Neural progenitor cell (in vitro differentiated cells): ENCODE measurements at regions not wholly inside any gene's neighbourhood (a gene's known extent, or its start where the extent isn't known, plus 50 kb on each side); places are given as distances from the start of the nearest gene placed in this dataset.
A peak's percentile ranks its signal among the peaks of the same experiment; 100 is the strongest.
"Not testable (repeated sequence)": the region's sequence is repeated elsewhere in the genome, so short reads cannot be mapped to it uniquely, and the experiment has no call there.

Source experiments
- DNase-seq: peaks from one replicate; pipeline ENCODE4 v3.0.0-alpha.2; 2016; ENCODE audit warnings: low spot score
- H2AFZ ChIP-seq: fragments of 200-600 bp; sonication (generic); replicated peaks from 2 replicates; pipeline ENCODE4 v1.6.1; 2016; ENCODE audit warnings: antibody characterized with exemption
- H3F3A ChIP-seq: fragments of 200-600 bp; sonication (generic); 2 replicates; pipeline ENCODE4 v1.6.1; 2016; ENCODE audit warnings: antibody characterized with exemption, low read depth
- H3K27ac ChIP-seq: fragments of 200-600 bp; sonication (generic); 2 replicates; pipeline ENCODE4 v1.5.1; 2016; ENCODE audit warnings: mild to moderate bottlenecking
- H3K27me3 ChIP-seq: fragments of 200-600 bp; sonication (generic); 2 replicates; pipeline ENCODE4 v1.6.1; 2016; ENCODE audit warnings: mild to moderate bottlenecking, moderate library complexity
- H3K36me3 ChIP-seq: fragments of 200-600 bp; sonication (generic); 2 replicates; pipeline ENCODE4 v1.5.1; 2016
- H3K4me1 ChIP-seq: fragments of 200-600 bp; sonication (generic); 2 replicates; pipeline ENCODE4 v1.6.1; 2016; ENCODE audit warnings: mixed run types
- H3K4me2 ChIP-seq: fragments of 200-600 bp; sonication (generic); 2 replicates; pipeline ENCODE4 v1.6.1; 2016
- H3K4me3 ChIP-seq: fragments of 200-600 bp; sonication (generic); 2 replicates; pipeline ENCODE4 v1.5.1; 2016
- H3K79me2 ChIP-seq: fragments of 200-600 bp; sonication (generic); 2 replicates; pipeline ENCODE4 v1.6.1; 2016; ENCODE audit warnings: low read depth
- H3K9ac ChIP-seq: fragments of 200-600 bp; sonication (generic); 2 replicates; pipeline ENCODE4 v1.6.1; 2016
- H3K9me3 ChIP-seq: fragments of 200-600 bp; sonication (generic); 2 replicates; pipeline ENCODE4 v1.5.1; 2016; ENCODE audit warnings: low read depth
- H4K20me1 ChIP-seq: fragments of 200-600 bp; sonication (generic); 2 replicates; pipeline ENCODE4 v1.6.1; 2016; ENCODE audit warnings: low read depth
- H3K27ac Mint-ChIP-seq: 3 replicates; pipeline ENCODE4 v1.8.0; 2021; ENCODE audit warnings: mixed read lengths
- H3K27me3 Mint-ChIP-seq: 2 replicates; pipeline ENCODE4 v1.8.0; 2022; ENCODE audit warnings: low read depth, mild to moderate bottlenecking, inconsistent platforms, moderate library complexity, mixed read lengths; ENCODE audit not compliant: insufficient read depth
- H3K36me3 Mint-ChIP-seq: 3 replicates; pipeline ENCODE4 v1.8.0; 2021; ENCODE audit warnings: mixed read lengths
- H3K4me1 Mint-ChIP-seq: 3 replicates; pipeline ENCODE4 v1.8.0; 2021; ENCODE audit warnings: mixed read lengths
- H3K4me3 Mint-ChIP-seq: 3 replicates; pipeline ENCODE4 v1.8.0; 2021; ENCODE audit warnings: mild to moderate bottlenecking, moderate library complexity, mixed read lengths
- H3K9me3 Mint-ChIP-seq: 3 replicates; pipeline ENCODE4 v1.8.0; 2020; ENCODE audit warnings: mixed read lengths
- CTCF ChIP-seq: fragments of 200-600 bp; sonication (generic); IDR thresholded peaks from 2 replicates; pipeline ENCODE4 v1.5.1; 2017; ENCODE audit warnings: antibody characterized with exemption, mild to moderate bottlenecking
- EZH2 ChIP-seq: fragments of 200-600 bp; sonication (generic); IDR thresholded peaks from 2 replicates; pipeline ENCODE4 v1.6.1; 2017; ENCODE audit warnings: antibody characterized with exemption, mild to moderate bottlenecking, moderate library complexity
- EZH2phosphoT487 ChIP-seq: fragments of 200-600 bp; sonication (generic); IDR thresholded peaks from 2 replicates; pipeline ENCODE4 v1.6.1; 2017; ENCODE audit warnings: antibody characterized with exemption

GRCh38 chr7:65795392-65795716 is 77.5 kb upstream of the VKORC1L1 start:
- H2AFZ ChIP-seq, H3K4me3 Mint-ChIP-seq, H3K4me1 ChIP-seq, H3K27ac ChIP-seq, H3K27me3 Mint-ChIP-seq, H3K36me3 Mint-ChIP-seq, H3K9me3 Mint-ChIP-seq, H3K36me3 ChIP-seq, H3K9ac ChIP-seq, DNase-seq, H3K27me3 ChIP-seq, H3K27ac Mint-ChIP-seq, H3K9me3 ChIP-seq, H3K4me2 ChIP-seq, H4K20me1 ChIP-seq, H3K4me3 ChIP-seq, H3F3A ChIP-seq, H3K79me2 ChIP-seq: not testable (repeated sequence)
- H3K4me1 Mint-ChIP-seq = peaks cover 15% of the 10 kb centered on the region

GRCh38 chr7:65796205-65796604 is 76.7 kb upstream of the VKORC1L1 start:
- Histone ChIP-seq H3K4me2 (no peak overlapping the region), H2AFZ (no peak overlapping the region), H3K79me2 (no peaks in the 10 kb centered on the region), H3K4me3 (no peak overlapping the region), H3K27me3 (no peaks in the 10 kb centered on the region), H3K9me3 (no peaks in the 10 kb centered on the region), H3K36me3 (no peaks in the 10 kb centered on the region), H3K27ac (no peak overlapping the region), H4K20me1 (no peaks in the 10 kb centered on the region), H3K4me1 (peaks cover 6% of the 10 kb centered on the region), H3F3A (no peaks in the 10 kb centered on the region), H3K9ac (no peak overlapping the region)
- Mint-ChIP-seq H3K27ac (no peak overlapping the region), H3K4me1 (peaks cover 15% of the 10 kb centered on the region), H3K36me3 (no peaks in the 10 kb centered on the region), H3K9me3 (no peaks in the 10 kb centered on the region), H3K4me3 (no peak overlapping the region), H3K27me3 (peaks cover 4% of the 10 kb centered on the region)
- no peak for DNase-seq
- no peak for TF ChIP-seq CTCF
- TF ChIP-seq EZH2 = no peak
- TF ChIP-seq EZH2phosphoT487 = no peak

GRCh38 chr7:65797086-65797485 is 75.8 kb upstream of the VKORC1L1 start:
- DNase-seq = not testable (repeated sequence)

GRCh38 chr7:65797566-65797965 is 75.3 kb upstream of the VKORC1L1 start:
- not testable (repeated sequence) for H3K27ac Mint-ChIP-seq, H3K4me2 ChIP-seq, H3K4me1 ChIP-seq, H2AFZ ChIP-seq, H3K36me3 Mint-ChIP-seq, H3F3A ChIP-seq, H4K20me1 ChIP-seq, H3K36me3 ChIP-seq, H3K4me3 ChIP-seq, DNase-seq, H3K9ac ChIP-seq, H3K27me3 ChIP-seq, H3K9me3 ChIP-seq, H3K79me2 ChIP-seq, H3K4me3 Mint-ChIP-seq, H3K27ac ChIP-seq, H3K27me3 Mint-ChIP-seq, H3K9me3 Mint-ChIP-seq
- peaks cover 15% of the 10 kb centered on the region for H3K4me1 Mint-ChIP-seq

More at GRCh38 chr7:65797086-65797485, 75.8 kb upstream of the VKORC1L1 start:
- H3K27ac Mint-ChIP-seq, H3K4me3 Mint-ChIP-seq, H3K4me1 ChIP-seq, H3K9ac ChIP-seq, H3K4me3 ChIP-seq, H3F3A ChIP-seq, H3K36me3 Mint-ChIP-seq, H4K20me1 ChIP-seq, H3K9me3 ChIP-seq, H3K36me3 ChIP-seq, H3K4me2 ChIP-seq, H3K79me2 ChIP-seq, H3K9me3 Mint-ChIP-seq, H2AFZ ChIP-seq, H3K27me3 Mint-ChIP-seq, H3K27ac ChIP-seq, H3K27me3 ChIP-seq: not testable (repeated sequence)
- H3K4me1 Mint-ChIP-seq = peaks cover 15% of the 10 kb centered on the region

- Mint-ChIP-seq H3K4me3 (no peak overlapping the region), H3K9me3 (no peaks in the 10 kb centered on the region), H3K36me3 (no peaks in the 10 kb centered on the region), H3K4me1 (peaks cover 15% of the 10 kb centered on the region), H3K27me3 (peaks cover 4% of the 10 kb centered on the region), H3K27ac (no peak overlapping the region)
- Histone ChIP-seq H4K20me1 (no peaks in the 10 kb centered on the region), H3K79me2 (no peaks in the 10 kb centered on the region), H3K9ac (no peak overlapping the region), H3K27me3 (no peaks in the 10 kb centered on the region), H3F3A (no peaks in the 10 kb centered on the region), H3K27ac (no peak overlapping the region), H3K4me1 (peaks cover 6% of the 10 kb centered on the region), H3K36me3 (no peaks in the 10 kb centered on the region), H2AFZ (no peak overlapping the region), H3K4me3 (no peak overlapping the region), H3K9me3 (no peaks in the 10 kb centered on the region), H3K4me2 (no peak overlapping the region)
- TF ChIP-seq EZH2phosphoT487 (no peak), CTCF (no peak), EZH2 (no peak)
- DNase-seq = peak; percentile 31
Measured at GRCh38 chr7:65798111-65799075, 74.5 kb upstream of the VKORC1L1 start.

GRCh38 chr7:65800191-65800590 is 72.7 kb upstream of the VKORC1L1 start:
- not testable (repeated sequence) for H4K20me1 ChIP-seq, H3K27me3 Mint-ChIP-seq, DNase-seq, H3K9me3 Mint-ChIP-seq, H3K4me1 ChIP-seq, H3K27me3 ChIP-seq, H3F3A ChIP-seq, H3K27ac Mint-ChIP-seq, H3K4me2 ChIP-seq, H3K36me3 ChIP-seq, H3K4me3 Mint-ChIP-seq, H3K36me3 Mint-ChIP-seq, H3K27ac ChIP-seq, H3K9me3 ChIP-seq, H2AFZ ChIP-seq, H3K9ac ChIP-seq, H3K4me3 ChIP-seq, H3K79me2 ChIP-seq
- H3K4me1 Mint-ChIP-seq = peaks cover 10% of the 10 kb centered on the region
